ENCODE measurements at regions not wholly inside any gene's neighbourhood (a gene's known extent, or its start where the extent isn't known, plus 50 kb on each side); places are given as distances from the start of the nearest gene placed in this dataset.

GRCh38 chr16:9141813-9142212 is 50.4 kb downstream of the HAPSTR1 start:
- H3K27ac ChIP-seq = no peak overlapping the region
- ChIA-PET POLR2A (ENCODE audit: low non-redundant PET) (no interaction called here), CTCF (no interaction called here)
- no peak for TF ChIP-seq CTCF (conservative IDR thresholded peaks at IDR 0.05; ENCODE audit: low read depth)
- no peak for DNase-seq (ENCODE audit: low spot score)

GRCh38 chr16:9144106-9144505 is 52.7 kb downstream of the HAPSTR1 start:
- no peak for DNase-seq (ENCODE audit: low spot score)
- ChIA-PET POLR2A (ENCODE audit: low non-redundant PET) (no interaction called here), CTCF (no interaction called here)
- no peak overlapping the region for H3K27ac ChIP-seq
- no peak for TF ChIP-seq CTCF (conservative IDR thresholded peaks at IDR 0.05; ENCODE audit: low read depth)

- ChIA-PET CTCF (interaction anchor here (0.6 to 0.7 kb wide), 2 partner anchors 452 to 1039 kb away, joined by 3 to 4 read pairs; no protein-coding TSS in a partner anchor), POLR2A (ENCODE audit: low non-redundant PET) (no interaction called here)
- DNase-seq (ENCODE audit: low spot score) = no peak
- no peak overlapping the region for H3K27ac ChIP-seq
- TF ChIP-seq CTCF (conservative IDR thresholded peaks at IDR 0.05; ENCODE audit: low read depth) = no peak
These were observed 57.1 kb downstream of the HAPSTR1 start for GRCh38 chr16:9148374-9149015.

GRCh38 chr16:9151074-9151473 is 59.6 kb downstream of the HAPSTR1 start:
- TF ChIP-seq CTCF (conservative IDR thresholded peaks at IDR 0.05; ENCODE audit: low read depth) = no peak
- ChIA-PET POLR2A (ENCODE audit: low non-redundant PET) (no interaction called here), CTCF (no interaction called here)
- DNase-seq (ENCODE audit: low spot score) = no peak
- no peak overlapping the region for H3K27ac ChIP-seq

- no peak overlapping the region for H3K27ac ChIP-seq
- CTCF ChIA-PET = interaction anchor here (1.2 to 1.5 kb wide), 2 partner anchors 9 to 13 kb away, joined by 5 to 6 read pairs; no protein-coding TSS in a partner anchor
- POLR2A ChIA-PET (ENCODE audit: low non-redundant PET) = interaction anchor here (0.6 kb wide), 1 partner anchor 1831 kb away, joined by 5 read pairs; no protein-coding TSS in a partner anchor
- no peak for DNase-seq (ENCODE audit: low spot score)
- TF ChIP-seq CTCF (conservative IDR thresholded peaks at IDR 0.05; ENCODE audit: low read depth) = no peak
These were observed 60.2 kb downstream of the HAPSTR1 start for GRCh38 chr16:9151597-9151996.

- DNase-seq (ENCODE audit: low spot score) = no peak
- ChIA-PET CTCF (interaction anchor here (1.2 to 1.5 kb wide), 2 partner anchors 7 to 14 kb away, joined by 5 to 6 read pairs; no protein-coding TSS in a partner anchor), POLR2A (ENCODE audit: low non-redundant PET) (no interaction called here)
- TF ChIP-seq CTCF (conservative IDR thresholded peaks at IDR 0.05; ENCODE audit: low read depth) = no peak
- no peak overlapping the region for H3K27ac ChIP-seq
These were observed 61.4 kb downstream of the HAPSTR1 start for GRCh38 chr16:9152649-9153501.
